HG02938 (cell line): ENCODE measurements at regions not wholly inside any gene's neighbourhood (a gene's known extent, or its start where the extent isn't known, plus 50 kb on each side); places are given as distances from the start of the nearest gene placed in this dataset.

Source experiments
- ATAC-seq: cut with Tn5 transposase; IDR thresholded peaks from one replicate; pipeline ENCODE4 v1.9.1; 2021; ENCODE audit warnings: mild to moderate bottlenecking, moderate library complexity; ENCODE audit not compliant: unreplicated experiment

DNA sequence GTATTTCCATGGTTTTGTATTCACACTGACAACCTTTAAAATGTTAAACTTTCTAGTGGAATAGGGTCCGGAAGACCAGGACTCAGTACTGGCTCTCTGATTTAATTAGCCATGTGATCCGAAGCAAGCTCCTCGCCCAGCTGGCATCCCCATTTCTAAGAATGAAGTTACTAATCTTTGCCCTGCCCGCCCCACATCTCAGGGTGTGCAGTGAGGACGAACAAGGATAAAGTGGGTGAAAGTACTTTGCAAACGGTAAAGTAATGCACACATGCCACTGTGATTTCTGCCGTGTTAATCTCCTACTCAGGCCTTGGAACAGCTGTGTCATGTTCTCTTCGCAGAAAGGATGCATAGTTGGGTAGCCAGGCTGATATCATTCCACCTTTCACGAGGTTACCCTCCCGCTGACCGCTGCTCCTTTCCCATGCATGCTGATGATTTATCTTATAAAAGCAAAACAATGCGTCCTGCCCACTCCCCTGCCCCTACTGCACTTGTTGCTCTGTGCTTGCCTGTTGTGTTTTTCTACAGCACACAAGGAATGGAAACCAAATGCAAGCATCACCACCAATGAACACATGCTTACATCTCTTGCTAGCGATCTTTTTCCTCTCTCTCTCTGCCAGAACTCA lies 539.0 kb downstream of the EFNB2 start:
- ATAC-seq, result no peak

DNA sequence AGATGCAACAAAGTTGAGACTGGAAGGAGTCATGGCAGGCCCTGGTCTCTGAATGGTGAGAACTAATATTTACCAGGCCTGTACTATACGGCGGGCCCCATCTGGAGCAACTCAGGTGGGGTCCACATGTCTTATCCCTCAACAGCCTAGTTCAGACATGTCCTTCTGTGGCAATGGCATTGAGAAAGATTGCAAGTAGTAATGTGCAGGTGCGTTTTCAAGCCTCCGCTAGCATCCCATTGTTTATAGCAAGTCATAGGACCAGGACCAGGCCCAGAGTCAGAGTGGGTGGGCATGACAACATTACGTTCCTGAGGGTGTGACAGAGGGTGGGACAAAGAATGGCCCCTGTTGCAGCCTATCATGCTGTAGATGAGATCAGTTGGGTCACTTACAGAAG lies 541.1 kb downstream of the EFNB2 start:
- no peak for ATAC-seq

DNA sequence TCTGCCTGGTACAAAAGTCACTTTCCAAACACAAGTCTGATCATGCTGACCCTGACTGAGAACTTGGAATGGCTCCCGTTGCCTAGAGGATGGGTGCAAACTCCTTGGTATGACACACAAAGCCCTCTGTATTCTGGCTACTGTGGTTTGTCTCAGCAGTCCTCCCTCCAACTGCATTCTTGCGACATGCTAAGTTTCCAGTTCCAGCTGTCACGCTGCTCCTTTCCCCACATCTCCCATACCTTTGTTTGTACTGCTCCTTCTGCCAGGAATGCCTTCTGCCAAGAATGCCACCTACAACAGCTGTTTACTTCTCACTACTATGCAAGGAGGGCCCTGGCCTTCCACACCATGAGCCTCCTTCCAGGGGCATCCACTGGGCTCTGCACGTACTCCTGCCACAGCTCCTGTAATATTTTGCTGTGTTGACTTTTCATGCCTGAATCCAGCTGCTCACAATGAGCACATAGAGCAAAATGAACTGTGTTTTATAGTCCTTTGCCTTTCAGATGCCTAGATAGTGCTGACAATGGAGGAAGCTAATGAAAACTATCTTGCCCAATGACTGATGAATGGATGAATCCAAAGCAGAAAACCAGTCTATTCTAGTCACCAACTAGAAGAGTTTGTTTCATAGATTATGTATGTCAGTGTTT lies 543.7 kb downstream of the EFNB2 start:
- ATAC-seq, result no peak

DNA sequence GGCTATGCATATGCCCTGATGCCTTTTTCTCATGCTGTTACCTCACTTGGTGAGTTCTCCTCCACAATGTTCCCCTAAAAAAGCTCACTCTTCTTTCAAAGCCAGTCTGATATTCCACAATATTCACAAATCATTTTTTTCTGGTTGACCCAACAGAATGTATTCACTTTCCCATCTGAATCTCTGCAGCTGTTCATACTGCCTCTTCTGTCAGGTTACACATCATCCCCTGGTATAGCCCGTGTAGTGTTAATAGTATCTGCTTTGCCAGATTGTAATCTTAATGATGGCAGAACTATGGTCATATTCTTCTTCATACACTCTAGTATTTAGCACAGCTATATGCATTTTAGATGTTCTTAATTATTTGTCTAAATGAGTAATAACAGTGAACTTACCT lies 544.3 kb downstream of the EFNB2 start:
- ATAC-seq, result no peak

DNA sequence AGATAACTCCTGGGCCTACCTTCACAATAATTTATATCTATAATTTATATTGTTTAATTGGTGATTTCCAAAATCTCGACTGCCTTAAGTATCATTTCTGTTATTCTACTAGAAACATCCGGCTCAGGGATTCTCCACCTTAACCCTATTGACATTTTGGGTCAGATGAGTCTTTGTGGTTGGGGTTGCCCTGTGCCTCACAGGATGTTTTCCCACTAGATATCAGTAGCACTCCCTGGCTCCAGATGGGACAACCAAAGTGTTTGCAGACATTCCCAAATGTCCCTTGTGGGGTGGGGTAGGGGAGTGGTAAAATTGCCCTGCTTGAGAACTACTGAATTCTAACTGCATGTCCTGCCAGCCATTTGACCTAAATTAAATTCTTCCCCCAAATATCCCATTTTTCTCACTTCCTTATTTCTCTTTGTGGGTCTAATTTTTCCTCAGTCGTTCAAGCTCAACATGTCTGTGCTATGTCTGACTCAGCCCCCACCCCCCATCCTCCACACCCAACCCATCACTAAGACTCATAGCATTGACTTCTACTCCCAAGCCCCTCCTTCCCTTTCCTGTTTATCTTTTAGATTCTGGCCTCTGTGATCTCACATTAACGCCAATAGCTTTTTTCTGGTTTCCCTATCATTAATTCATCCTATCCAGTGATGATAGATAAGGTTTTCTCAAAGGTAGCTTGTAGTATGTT lies 545.1 kb downstream of the EFNB2 start:
- ATAC-seq, result no peak

DNA sequence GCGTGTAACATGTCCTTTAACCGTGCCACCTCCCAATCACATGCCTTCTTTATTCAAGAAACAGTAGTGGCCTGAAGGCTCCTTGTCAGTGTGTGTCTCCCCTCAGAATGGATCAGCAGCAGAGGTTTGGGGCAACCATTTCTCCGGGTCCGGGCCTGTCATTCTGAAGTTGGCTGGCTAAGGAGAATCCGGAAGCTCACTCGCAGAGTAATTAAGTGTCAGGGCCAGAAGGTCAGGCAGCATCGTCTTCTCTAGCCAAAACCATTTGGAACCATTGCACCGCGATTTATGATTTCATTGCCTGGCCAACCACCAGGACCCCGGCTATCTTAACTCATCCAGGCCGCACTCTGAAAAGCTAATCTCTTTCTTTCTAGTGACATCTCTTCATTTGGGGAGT lies 550.8 kb downstream of the EFNB2 start:
- ATAC-seq, result no peak

DNA sequence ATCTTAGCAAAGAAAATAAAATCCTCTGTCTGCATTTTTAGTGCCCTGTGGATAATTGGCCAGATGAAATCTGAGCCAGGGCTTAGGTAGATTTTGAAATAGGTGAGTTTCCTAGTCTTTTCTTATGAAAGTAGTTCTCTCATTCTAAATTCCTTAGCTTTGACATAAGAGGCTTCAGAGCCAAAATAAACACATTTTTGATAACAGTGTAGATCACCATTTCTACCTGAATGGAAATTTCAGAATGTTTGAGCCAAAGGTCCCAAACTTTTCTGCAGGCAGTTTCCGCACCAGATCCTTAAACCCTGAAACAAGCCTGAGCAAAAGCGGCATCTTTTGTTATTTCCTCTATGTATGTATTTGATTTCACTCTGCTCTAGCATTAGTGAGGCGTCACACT lies 551.2 kb downstream of the EFNB2 start:
- no peak for ATAC-seq

DNA sequence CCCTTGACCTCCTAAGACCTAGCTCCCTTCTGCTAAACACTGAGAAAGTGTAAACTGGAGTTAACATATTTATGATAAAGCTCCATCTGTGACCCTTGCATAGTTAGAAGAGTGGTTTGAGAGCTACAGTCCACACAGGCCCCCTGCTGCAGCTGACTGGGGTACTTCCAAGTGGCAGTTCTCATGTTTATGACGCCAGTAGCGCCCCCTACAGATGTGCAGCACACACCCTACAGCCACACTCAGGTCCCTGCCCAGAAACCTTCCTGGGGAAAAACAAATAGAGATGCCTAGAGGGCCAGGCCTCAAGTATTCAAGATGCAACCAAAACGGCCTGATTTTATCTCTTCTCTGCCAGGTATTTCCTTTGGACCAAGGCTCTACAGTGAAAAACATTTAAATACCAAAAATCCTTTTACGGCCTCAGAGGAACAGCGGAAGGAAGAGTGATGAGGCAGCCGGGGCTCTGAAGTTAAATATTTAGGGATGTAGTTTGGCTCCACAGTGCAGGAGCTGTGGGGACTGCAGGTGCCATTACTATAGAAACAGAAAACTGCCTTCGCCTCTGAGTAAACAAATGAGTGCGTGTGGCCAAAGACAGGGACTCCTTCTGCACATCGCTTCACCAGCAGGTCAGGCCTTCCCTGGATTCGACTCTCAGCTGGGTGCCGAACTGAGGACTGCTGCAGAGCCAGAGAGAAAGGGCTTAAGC lies 553.1 kb downstream of the EFNB2 start:
- no peak for ATAC-seq

DNA sequence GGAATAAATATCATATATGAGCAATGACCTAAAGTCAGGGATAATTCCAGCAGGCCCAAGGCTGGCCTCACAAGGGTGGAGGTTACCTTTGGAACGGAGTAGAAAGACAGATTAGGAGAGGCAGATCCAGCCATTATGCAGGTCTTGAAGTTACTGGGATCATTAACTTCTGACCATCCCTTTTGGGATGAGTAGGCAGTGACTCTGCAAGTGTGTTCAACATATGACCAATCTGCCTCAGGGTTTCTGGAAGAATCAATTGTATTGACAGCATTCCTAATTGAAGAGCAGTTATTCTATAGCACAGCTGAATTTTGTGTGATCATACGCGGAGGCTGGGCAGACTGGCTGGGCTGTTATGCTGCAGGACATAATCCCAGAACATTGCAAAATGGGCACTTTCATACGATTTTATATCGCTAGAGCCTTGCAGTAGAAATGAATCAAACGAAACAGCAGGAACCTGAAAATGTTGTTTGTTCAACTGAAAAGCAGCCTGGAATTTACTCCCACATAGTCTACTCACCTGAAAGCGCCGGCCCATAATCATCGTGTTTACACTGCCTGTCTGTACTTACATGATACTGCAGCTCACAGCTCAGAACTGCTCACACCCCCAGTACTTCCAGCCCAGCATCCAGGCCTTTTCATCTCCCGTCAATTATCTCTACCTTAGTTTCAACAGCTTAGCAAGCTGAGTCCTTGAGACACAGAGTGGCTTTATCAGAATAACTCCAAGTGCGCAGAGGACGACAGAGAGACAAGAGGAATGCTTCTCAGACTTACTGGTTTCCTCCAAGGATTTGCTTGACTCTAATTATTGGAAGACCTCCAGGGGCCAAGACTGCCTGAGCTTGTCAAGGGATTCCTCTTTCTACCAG lies 556.1 kb downstream of the EFNB2 start:
- no peak for ATAC-seq

DNA sequence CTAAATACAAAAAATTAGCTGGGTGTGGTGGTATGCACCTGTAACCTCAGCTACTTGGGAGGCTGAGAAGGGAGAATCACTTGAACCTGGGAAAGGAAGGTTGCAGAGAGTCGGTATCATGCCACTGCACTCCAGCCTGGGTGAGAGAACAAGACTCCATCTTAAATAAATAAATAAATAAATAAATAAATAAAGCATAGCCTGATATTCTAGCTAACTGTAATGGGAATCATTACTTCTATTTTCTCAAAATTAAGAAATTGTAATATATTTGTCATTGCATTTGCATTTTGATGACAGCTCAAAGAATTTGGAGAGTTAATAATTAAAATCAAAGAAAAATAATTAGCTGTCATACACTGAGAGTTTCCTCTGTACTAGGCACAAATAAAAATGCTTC lies 561.1 kb downstream of the EFNB2 start:
- no peak for ATAC-seq

DNA sequence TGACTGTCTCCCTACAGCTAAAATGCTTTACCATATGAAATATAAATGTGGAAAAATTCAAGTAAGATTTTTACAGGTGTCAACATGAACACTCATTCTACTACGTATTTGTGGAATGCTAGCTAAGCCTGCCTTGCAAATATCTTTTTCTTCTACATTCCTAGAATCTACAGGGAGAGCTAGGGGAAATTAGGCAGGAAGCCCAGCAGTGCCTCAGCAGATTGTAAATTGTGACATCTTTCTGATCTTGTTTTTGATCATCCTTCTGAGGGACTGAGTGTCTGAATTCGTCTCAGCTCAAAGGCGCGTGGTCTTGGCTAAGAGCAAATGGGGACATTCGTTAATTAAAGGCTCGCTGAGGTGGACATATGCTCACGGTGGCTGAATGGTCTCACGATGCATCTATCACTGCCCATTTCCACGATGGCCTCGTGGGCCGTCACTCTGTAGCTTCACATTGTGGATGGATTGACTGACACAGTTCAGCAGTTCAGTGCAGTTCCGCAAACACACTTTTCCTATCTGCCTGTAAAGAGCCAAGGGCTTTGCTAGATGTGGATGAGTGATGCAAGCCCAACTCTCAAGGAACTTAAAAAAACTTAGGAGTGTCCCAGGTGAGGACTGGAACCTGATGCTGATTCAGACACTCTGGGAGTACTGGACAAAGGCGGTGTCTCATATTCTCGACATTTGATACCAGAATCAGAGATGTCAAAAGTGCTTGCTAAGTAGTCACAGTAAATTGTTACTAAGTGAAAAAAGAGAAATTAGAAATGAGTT lies 562.5 kb downstream of the EFNB2 start:
- no peak for ATAC-seq

DNA sequence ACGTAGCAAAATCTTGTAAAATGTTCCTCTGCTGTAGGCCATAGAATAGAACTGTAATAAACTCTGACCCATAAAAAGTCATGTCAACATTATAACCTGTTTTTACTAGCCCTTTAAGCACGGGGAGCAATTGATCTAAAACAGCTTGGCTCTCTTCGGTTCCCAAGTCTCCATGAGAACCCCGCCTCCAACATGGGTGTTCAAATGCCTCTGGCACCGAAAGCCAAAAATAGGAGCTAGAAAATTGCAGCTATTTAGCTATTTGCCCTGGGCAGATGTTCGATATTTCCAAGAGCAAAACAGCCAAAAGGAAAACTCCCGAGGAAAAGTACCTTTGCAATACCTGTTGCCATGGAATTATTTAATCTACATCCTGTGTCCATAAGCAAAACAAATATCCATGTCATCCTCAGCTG lies 563.1 kb downstream of the EFNB2 start:
- no peak for ATAC-seq

DNA sequence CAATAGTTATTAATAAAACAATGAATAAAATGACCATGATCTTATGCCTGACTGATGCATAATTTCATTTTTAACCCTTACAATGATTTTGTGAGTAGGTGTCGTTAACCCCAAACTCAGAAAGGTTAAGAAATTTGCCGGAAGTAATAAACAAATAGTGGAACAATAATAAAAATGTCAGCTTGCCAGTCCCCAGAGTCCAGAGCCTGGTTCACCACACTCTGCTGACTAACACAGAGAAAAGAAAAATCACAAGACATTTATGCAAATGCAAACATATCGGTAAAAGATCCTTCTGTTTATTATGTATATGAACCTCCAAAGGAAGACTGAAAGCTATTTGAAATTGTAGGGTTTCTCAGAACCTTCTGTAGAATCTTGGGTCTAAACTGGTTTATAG lies 563.7 kb downstream of the EFNB2 start:
- no peak for ATAC-seq

DNA sequence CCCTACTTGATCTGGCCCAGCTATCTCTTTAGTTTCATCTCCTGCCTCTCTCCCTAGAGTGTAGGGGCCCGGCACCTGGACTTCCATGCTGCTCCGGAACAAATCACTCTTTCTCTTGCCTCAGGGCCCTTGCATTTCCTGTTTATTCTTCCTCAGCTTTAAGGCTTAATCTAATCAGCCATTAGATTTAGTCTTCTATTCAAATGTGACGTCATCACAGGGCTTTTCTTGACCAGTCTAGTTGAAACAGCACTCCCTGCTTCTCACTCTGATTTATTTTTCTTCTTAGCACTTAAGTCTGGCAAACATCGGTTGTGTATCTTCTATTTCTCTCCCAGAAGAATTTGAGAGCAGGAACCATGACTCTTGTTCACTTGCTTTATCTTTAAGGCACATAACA lies 564.1 kb downstream of the EFNB2 start:
- ATAC-seq, result no peak

DNA sequence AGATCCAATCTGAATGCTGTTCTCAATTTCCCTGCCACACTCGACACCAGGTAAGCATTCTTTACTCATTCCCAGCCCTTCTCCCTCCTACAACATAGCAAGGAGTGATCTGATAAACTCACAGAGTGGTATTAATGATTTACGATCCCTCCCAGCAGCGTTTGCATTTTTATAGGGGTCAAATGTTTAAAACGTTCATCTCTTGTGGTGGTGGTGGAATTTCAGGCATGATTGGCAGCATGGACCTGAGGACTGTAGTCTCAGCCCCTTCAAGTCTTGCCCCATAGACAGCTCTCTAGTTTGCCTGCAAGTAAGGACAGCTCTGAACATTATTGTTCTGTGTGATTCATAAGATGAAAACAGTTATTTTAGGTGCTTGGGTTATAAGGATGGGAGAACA lies 565.7 kb downstream of the EFNB2 start:
- no peak for ATAC-seq

DNA sequence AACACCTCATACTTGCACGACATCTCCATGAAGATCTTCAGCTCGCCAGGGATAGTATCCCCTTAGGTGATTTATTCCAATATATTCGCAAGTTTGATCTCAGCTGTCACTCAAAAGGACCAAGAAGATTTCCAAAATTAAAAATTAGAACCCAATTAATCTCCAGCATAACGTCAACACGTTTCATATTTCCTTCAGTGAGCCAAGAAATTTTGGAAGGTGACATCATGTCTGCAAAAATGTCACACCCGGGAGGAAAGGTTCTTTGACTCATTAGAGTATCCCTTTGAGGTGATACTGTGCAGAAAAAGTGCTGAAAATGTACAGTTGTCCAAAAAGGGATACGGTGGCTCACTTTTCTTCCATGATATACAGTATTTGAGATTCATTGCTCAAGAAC lies 569.6 kb downstream of the EFNB2 start:
- ATAC-seq, result no peak

DNA sequence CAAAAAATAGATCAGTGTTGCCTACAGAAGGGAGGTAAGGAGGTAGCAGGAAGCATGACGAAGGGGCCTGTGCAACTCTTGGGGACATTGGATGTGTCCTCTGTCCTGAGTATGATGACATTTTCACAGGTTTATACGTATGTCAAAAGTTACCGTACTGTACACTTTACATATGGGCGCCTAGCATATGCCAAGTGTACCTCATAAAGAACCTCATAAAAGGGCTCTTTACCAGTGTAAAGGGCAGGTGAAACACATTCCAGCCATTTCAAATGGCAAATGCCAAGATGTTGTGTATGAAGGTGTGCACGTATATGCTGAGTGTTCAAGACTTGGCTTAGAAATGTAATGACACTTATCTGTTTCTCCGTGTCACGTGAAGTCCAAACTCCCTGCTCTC lies 573.4 kb downstream of the EFNB2 start:
- no peak for ATAC-seq

DNA sequence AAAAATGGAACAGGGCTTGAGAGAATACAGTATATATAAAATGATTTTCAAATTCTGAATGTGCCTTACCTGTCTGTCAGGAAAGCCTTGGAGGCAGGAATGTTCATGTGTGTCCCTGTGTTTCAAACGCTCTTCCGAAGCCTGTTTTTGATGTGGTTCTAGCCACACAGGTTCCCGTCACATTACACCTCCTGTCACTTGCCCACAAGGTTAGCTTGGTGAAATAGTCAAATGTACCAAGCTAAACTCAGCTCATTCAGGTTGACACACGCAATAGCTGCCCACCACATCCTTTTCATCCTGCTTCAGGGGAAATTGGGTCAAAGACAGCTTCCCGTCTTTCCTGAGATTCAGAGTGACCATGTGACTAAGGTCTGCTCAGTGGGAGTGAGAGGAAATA lies 574.0 kb downstream of the EFNB2 start:
- no peak for ATAC-seq

DNA sequence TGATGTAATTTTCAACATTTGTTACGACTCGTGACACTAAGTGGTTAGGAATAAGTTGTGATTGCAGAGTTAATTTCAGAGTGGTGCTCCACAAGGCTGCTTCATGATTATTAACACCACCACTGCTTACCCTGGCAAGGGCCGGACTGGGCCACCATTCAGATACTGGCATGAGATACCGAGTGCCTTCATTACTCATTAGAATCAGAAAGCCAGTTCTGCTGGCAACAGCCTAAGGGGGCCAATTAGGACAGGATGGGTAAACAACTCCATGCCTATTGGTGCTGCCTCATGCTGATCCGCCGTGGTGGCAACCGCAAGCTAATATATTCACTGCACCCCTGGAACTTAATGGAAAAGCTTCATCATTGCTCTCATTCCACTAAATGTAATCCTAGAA lies 575.1 kb downstream of the EFNB2 start:
- ATAC-seq, result no peak

DNA sequence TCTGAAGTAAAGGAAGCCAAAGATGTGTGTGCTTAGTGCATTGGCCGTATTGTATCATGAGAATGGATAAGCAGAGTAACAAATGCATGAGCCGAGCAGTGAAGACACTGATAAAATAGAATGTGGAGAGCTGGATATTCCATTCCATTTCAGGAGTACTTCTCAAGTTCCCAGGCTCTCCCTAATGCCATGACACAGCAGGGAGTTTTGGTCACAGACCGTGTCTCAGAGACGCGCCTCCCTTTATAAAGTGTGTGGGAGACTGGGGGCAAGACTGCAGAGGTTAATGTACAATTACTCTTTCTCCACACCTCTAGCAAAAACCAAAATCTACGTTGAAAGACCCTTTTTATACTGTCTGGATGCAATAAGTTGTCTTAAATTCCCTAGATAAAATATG lies 575.6 kb downstream of the EFNB2 start:
- ATAC-seq, result no peak
